ENCODE measurements at regions not wholly inside any gene's neighbourhood (a gene's known extent, or its start where the extent isn't known, plus 50 kb on each side); places are given as distances from the start of the nearest gene placed in this dataset.

GRCh38 chr6:78629836-78630235 lies 237.5 kb upstream of the IRAK1BP1 start:
- TF ChIP-seq CTCF (conservative IDR thresholded peaks at IDR 0.05 in 1 of 2, IDR thresholded peaks at IDR 0.05 in 1 of 2; ENCODE audit: low read depth in 1 of 2, low read length in 2 of 2): no peak
- TF ChIP-seq EZH2 (IDR thresholded peaks at IDR 0.05; ENCODE audit: low read length, missing control alignments): no peak

Measured in fibroblast of lung (primary cell).